Karpas-422 (cell line): ENCODE measurements at regions not wholly inside any gene's neighbourhood (a gene's known extent, or its start where the extent isn't known, plus 50 kb on each side); places are given as distances from the start of the nearest gene placed in this dataset.

ENCODE experiments used
- DNase-seq: peaks from one replicate; pipeline ENCODE4 v3.0.0-alpha.2; 2015
- H2AFZ ChIP-seq: fragments of 200-600 bp; sonication (generic); 2 replicates; pipeline ENCODE4 v1.6.1; 2014; ENCODE audit warnings: antibody characterized with exemption, low read length, mixed read lengths
- H3K27ac ChIP-seq: fragments of 200-600 bp; sonication (generic); 2 replicates; pipeline ENCODE4 v1.5.1; 2014; ENCODE audit warnings: mild to moderate bottlenecking, low read length, moderate library complexity
- H3K27me3 ChIP-seq: fragments of 200-600 bp; sonication (generic); 2 replicates; pipeline ENCODE4 v1.6.1; 2014; ENCODE audit warnings: low read length, mixed read lengths
- H3K36me3 ChIP-seq: fragments of 200-600 bp; sonication (generic); 2 replicates; pipeline ENCODE4 v1.6.1; 2014; ENCODE audit warnings: low read length, mixed read lengths; ENCODE audit not compliant: insufficient read depth
- H3K4me1 ChIP-seq: fragments of 200-600 bp; sonication (generic); 2 replicates; pipeline ENCODE4 v1.6.1; 2014; ENCODE audit warnings: mild to moderate bottlenecking, low read length, mixed read lengths
- H3K4me2 ChIP-seq: fragments of 200-600 bp; sonication (generic); 2 replicates; pipeline ENCODE4 v1.6.1; 2014; ENCODE audit warnings: low read length, low read depth, mild to moderate bottlenecking; ENCODE audit not compliant: poor library complexity, severe bottlenecking
- H3K4me3 ChIP-seq: fragments of 200-600 bp; sonication (generic); 2 replicates; pipeline ENCODE4 v1.5.1; 2014; ENCODE audit warnings: mild to moderate bottlenecking, antibody characterized with exemption, low read length, mixed read lengths
- H3K79me2 ChIP-seq: fragments of 200-600 bp; sonication (generic); 2 replicates; pipeline ENCODE4 v1.6.1; 2014; ENCODE audit warnings: mild to moderate bottlenecking, low read length, mixed read lengths
- H3K9ac ChIP-seq: fragments of 200-600 bp; sonication (generic); 2 replicates; pipeline ENCODE4 v1.6.0; 2014; ENCODE audit warnings: low read length
- H3K9me2 ChIP-seq: fragments of 200-600 bp; sonication (generic), shearing (Covaris generic); replicated peaks from 2 replicates; pipeline ENCODE4 v1.6.0; 2014; ENCODE audit warnings: mild to moderate bottlenecking, low read length, moderate library complexity; ENCODE audit not compliant: insufficient read depth
- H3K9me3 ChIP-seq: fragments of 300-700, 200-600 bp; sonication (generic); 2 replicates; pipeline ENCODE4 v1.6.1; 2014; ENCODE audit warnings: low read length, mixed read lengths
- H4K20me1 ChIP-seq: fragments of 200-600 bp; sonication (generic); 2 replicates; pipeline ENCODE4 v1.6.1; 2014; ENCODE audit warnings: mild to moderate bottlenecking, antibody characterized with exemption, low read length, low read depth; ENCODE audit not compliant: insufficient read depth

- Histone ChIP-seq H3K4me1 (no peaks in the 10 kb centered on the region), H3K27me3 (no peaks in the 10 kb centered on the region), H3K9me3 (peaks cover 31% of the 10 kb centered on the region), H3K9ac (no peak overlapping the region), H3K4me3 (no peak overlapping the region), H3K79me2 (no peaks in the 10 kb centered on the region), H3K27ac (no peak overlapping the region), H3K9me2 (no peaks in the 10 kb centered on the region), H3K4me2 (no peak overlapping the region), H2AFZ (no peak overlapping the region), H4K20me1 (no peaks in the 10 kb centered on the region), H3K36me3 (no peaks in the 10 kb centered on the region)
- DNase-seq, result no peak
These were observed 182.7 kb upstream of the FAT4 start for GRCh38 chr4:125131891-125132680.

- Histone ChIP-seq H3K4me3 (no peak overlapping the region), H3K27ac (no peak overlapping the region), H3K27me3 (no peaks in the 10 kb centered on the region), H3K9ac (no peak overlapping the region), H3K36me3 (no peaks in the 10 kb centered on the region), H3K4me2 (no peak overlapping the region), H2AFZ (no peak overlapping the region), H3K4me1 (no peaks in the 10 kb centered on the region), H3K79me2 (no peaks in the 10 kb centered on the region), H4K20me1 (no peaks in the 10 kb centered on the region), H3K9me2 (no peaks in the 10 kb centered on the region), H3K9me3 (peaks cover 37% of the 10 kb centered on the region)
- no peak for DNase-seq
These were observed 189.5 kb upstream of the FAT4 start for GRCh38 chr4:125125276-125125675.

- no peak for DNase-seq
- Histone ChIP-seq H3K79me2 (no peaks in the 10 kb centered on the region), H3K36me3 (no peaks in the 10 kb centered on the region), H3K27ac (no peak overlapping the region), H3K27me3 (no peaks in the 10 kb centered on the region), H3K9me2 (no peaks in the 10 kb centered on the region), H3K4me3 (no peak overlapping the region), H3K9me3 (peaks cover 35% of the 10 kb centered on the region), H3K9ac (no peak overlapping the region), H3K4me1 (no peaks in the 10 kb centered on the region), H3K4me2 (no peak overlapping the region), H4K20me1 (no peaks in the 10 kb centered on the region), H2AFZ (no peak overlapping the region)
These were observed 191.1 kb upstream of the FAT4 start for GRCh38 chr4:125123570-125124109.

DNA sequence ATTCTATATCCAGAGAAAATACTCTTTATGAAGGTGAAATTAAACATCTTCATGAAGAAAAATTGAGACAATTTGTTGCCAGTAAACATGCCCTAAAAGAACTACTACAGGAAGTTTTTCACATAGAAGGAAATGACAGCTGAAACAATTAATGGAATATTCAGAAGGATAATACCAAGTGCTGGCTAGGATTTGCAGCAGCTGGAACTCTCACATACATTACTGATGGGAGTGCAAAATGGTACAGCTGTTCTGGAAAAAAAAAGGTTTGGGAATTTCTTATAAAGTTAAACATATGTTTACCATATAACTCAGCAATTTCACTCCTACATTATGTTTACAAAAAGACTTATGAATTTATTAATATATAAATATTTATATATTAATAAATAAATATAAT is 193.2 kb upstream of the FAT4 start:
- no peak overlapping the region for H3K4me3 ChIP-seq
- no peak overlapping the region for H2AFZ ChIP-seq
- H3K4me1 ChIP-seq, result no peaks in the 10 kb centered on the region
- H3K79me2 ChIP-seq, result no peaks in the 10 kb centered on the region
- H3K27ac ChIP-seq, result no peak overlapping the region
- H3K9me2 ChIP-seq, result no peaks in the 10 kb centered on the region
- no peak overlapping the region for H3K4me2 ChIP-seq
- no peak overlapping the region for H3K9ac ChIP-seq
- H3K27me3 ChIP-seq, result no peaks in the 10 kb centered on the region
- H4K20me1 ChIP-seq, result no peaks in the 10 kb centered on the region
- no peak for DNase-seq
- no peaks in the 10 kb centered on the region for H3K36me3 ChIP-seq
- peaks cover 25% of the 10 kb centered on the region for H3K9me3 ChIP-seq

- no peak overlapping the region for H3K4me3 ChIP-seq
These were observed 198.3 kb upstream of the FAT4 start for GRCh38 chr4:125116431-125116830.

GRCh38 chr4:125115941-125116340 is 198.8 kb upstream of the FAT4 start:
- H2AFZ ChIP-seq, result no peak overlapping the region
- H4K20me1 ChIP-seq, result no peaks in the 10 kb centered on the region
- H3K9ac ChIP-seq, result no peak overlapping the region
- no peak overlapping the region for H3K27ac ChIP-seq
- H3K79me2 ChIP-seq, result no peaks in the 10 kb centered on the region
- no peaks in the 10 kb centered on the region for H3K36me3 ChIP-seq
- H3K27me3 ChIP-seq, result no peaks in the 10 kb centered on the region
- DNase-seq, result no peak
- H3K4me3 ChIP-seq, result no peak overlapping the region
- no peak overlapping the region for H3K4me2 ChIP-seq
- H3K4me1 ChIP-seq, result no peaks in the 10 kb centered on the region
- no peaks in the 10 kb centered on the region for H3K9me2 ChIP-seq
- H3K9me3 ChIP-seq, result peaks cover 5% of the 10 kb centered on the region; the same call in 1 of the 2 replicates

More at GRCh38 chr4:125116431-125116830, 198.3 kb upstream of the FAT4 start:
- Histone ChIP-seq H3K4me2 (no peak overlapping the region), H4K20me1 (no peaks in the 10 kb centered on the region), H3K4me1 (no peaks in the 10 kb centered on the region), H3K36me3 (no peaks in the 10 kb centered on the region), H3K9ac (no peak overlapping the region), H3K9me3 (peaks cover 7% of the 10 kb centered on the region; the same call in 1 of the 2 replicates), H3K27me3 (no peaks in the 10 kb centered on the region), H3K27ac (no peak overlapping the region), H3K9me2 (no peaks in the 10 kb centered on the region), H3K79me2 (no peaks in the 10 kb centered on the region), H2AFZ (no peak overlapping the region)
- no peak for DNase-seq

GRCh38 chr4:125115476-125115875 is 199.3 kb upstream of the FAT4 start:
- peak; percentile 28 for DNase-seq
- H4K20me1 ChIP-seq, result no peaks in the 10 kb centered on the region
- no peaks in the 10 kb centered on the region for H3K9me2 ChIP-seq
- H3K27me3 ChIP-seq, result no peaks in the 10 kb centered on the region
- no peak overlapping the region for H3K9ac ChIP-seq
- no peak overlapping the region for H3K4me2 ChIP-seq
- H3K4me1 ChIP-seq, result no peaks in the 10 kb centered on the region
- no peak overlapping the region for H3K27ac ChIP-seq
- peaks cover 5% of the 10 kb centered on the region; the same call in 1 of the 2 replicates for H3K9me3 ChIP-seq
- H2AFZ ChIP-seq, result no peak overlapping the region
- no peak overlapping the region for H3K4me3 ChIP-seq
- H3K36me3 ChIP-seq, result no peaks in the 10 kb centered on the region
- no peaks in the 10 kb centered on the region for H3K79me2 ChIP-seq

DNA sequence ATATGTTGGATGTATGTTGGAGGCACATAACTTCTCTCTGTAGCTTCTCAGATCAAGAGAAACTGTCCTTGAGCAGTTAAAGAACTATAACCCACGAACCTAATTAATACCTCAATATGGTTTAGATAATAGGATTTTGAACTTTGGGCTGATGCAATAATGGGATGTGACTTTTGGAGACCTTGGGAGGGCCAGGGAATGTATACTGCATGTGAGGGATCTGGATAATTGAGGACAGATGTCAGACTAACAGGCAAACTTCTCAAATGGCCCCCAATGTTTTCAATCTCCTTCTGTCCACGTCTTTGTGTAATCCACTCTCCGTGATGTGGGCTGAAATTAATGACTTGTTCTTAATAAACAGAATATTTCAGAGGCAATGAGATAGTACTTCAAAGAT is 202.2 kb upstream of the FAT4 start:
- H3K79me2 ChIP-seq, result no peaks in the 10 kb centered on the region
- no peak overlapping the region for H3K4me3 ChIP-seq
- no peak overlapping the region for H2AFZ ChIP-seq
- no peak overlapping the region for H3K9ac ChIP-seq
- no peaks in the 10 kb centered on the region for H3K4me1 ChIP-seq
- H3K4me2 ChIP-seq, result no peak overlapping the region
- no peaks in the 10 kb centered on the region for H3K36me3 ChIP-seq
- H4K20me1 ChIP-seq, result no peaks in the 10 kb centered on the region
- peaks cover 10% of the 10 kb centered on the region; the same call in 1 of the 2 replicates for H3K9me3 ChIP-seq
- H3K27ac ChIP-seq, result no peak overlapping the region
- H3K9me2 ChIP-seq, result no peaks in the 10 kb centered on the region
- H3K27me3 ChIP-seq, result no peaks in the 10 kb centered on the region
- peak; percentile 23 for DNase-seq
